WERI-Rb-1 (cell line): ENCODE measurements at regions not wholly inside any gene's neighbourhood (a gene's known extent, or its start where the extent isn't known, plus 50 kb on each side); places are given as distances from the start of the nearest gene placed in this dataset.

Experiments
- DNase-seq: peaks from one replicate; pipeline ENCODE4 v3.0.0-alpha.2; 2020
- H3K27ac ChIP-seq: fragments of 250-450 bp; sonication (Bioruptor Pico); 2 replicates; pipeline ENCODE4 v1.5.1; 2020; ENCODE audit warnings: mild to moderate bottlenecking, moderate library complexity
- H3K27me3 ChIP-seq: fragments of 250-450 bp; sonication (Bioruptor Pico); 2 replicates; pipeline ENCODE4 v1.5.1; 2021; ENCODE audit warnings: mild to moderate bottlenecking, low read depth, moderate library complexity; ENCODE audit not compliant: insufficient read depth, severe bottlenecking
- H3K36me3 ChIP-seq: fragments of 250-450 bp; sonication (Bioruptor Pico); 2 replicates; pipeline ENCODE4 v1.5.1; 2020; ENCODE audit warnings: mild to moderate bottlenecking, moderate library complexity
- H3K4me3 ChIP-seq: 2 replicates; pipeline ENCODE4 v1.5.1; 2011; ENCODE audit warnings: low read depth, mild to moderate bottlenecking, control low read depth, low read length
- H3K9me3 ChIP-seq: fragments of 250-450 bp; sonication (Bioruptor Pico); 2 replicates; pipeline ENCODE4 v1.5.1; 2021; ENCODE audit warnings: mild to moderate bottlenecking, moderate library complexity; ENCODE audit not compliant: severe bottlenecking
- CTCF ChIP-seq: IDR thresholded peaks from 2 replicates; pipeline ENCODE4 v1.5.1; 2011; ENCODE audit warnings: low read depth, mild to moderate bottlenecking, control low read depth, inconsistent platforms, low read length

DNA sequence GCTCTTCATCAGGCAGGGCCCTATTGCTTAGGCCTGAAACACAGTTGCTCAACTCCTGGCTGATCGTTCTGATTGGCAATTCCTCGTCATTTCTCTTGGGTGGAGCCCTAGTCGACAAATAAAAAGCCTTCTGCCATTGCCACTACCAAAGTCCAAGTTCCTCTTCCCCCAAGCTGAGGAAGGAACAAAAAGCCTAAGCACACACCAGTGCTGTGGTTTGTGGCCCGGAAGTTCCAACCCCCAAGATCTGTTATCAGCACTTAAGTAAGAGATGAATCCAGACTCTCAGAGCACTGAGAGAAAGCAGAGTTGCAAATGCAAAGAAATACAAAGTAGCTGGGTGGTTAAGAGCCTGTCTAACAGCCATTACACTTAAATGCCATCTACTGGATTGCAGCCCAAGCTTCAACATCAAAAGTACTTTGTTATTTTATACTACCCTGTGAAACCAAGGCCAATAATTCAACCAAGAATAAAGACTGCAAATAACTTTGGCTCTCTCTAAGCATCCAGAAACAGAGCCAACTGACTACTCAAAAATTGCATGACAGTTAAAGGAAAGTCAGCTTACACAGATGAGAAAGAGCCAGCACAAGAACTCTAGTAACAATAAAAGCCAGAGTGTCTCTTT is 1024.0 kb downstream of the GRIK2 start:
- no peak for TF ChIP-seq CTCF
- no peaks in the 10 kb centered on the region for H3K9me3 ChIP-seq
- no peaks in the 10 kb centered on the region for H3K36me3 ChIP-seq
- no peaks in the 10 kb centered on the region for H3K27me3 ChIP-seq
- no peak overlapping the region for H3K27ac ChIP-seq
- DNase-seq = no peak
- H3K4me3 ChIP-seq = no peak overlapping the region

DNA sequence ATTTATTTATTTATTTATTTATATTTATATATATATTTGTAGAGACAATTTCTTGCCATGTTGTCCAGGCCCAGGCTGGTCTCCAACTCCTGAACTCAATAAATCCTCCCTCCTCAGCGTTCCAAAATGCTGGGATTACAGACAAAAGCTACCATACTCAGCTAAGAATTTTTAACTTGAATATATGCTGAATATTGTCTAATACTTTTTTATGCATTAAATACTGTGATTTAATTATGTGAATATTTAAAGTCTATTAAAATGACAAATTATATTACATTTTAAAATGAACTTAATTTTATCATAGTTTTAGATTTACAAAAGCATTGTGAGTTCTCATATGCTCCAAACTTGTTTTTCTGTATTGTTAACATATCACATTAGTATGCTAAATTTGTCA is 1022.4 kb downstream of the GRIK2 start:
- Histone ChIP-seq H3K4me3 (no peak overlapping the region), H3K36me3 (no peaks in the 10 kb centered on the region), H3K27me3 (no peaks in the 10 kb centered on the region), H3K27ac (no peak overlapping the region), H3K9me3 (no peaks in the 10 kb centered on the region)
- no peak for TF ChIP-seq CTCF
- DNase-seq = no peak

GRCh38 chr6:102411796-102412195 is 1018.3 kb downstream of the GRIK2 start:
- H3K27ac ChIP-seq = no peak overlapping the region
- no peak for DNase-seq
- no peaks in the 10 kb centered on the region for H3K9me3 ChIP-seq
- H3K4me3 ChIP-seq = no peak overlapping the region
- H3K36me3 ChIP-seq = no peaks in the 10 kb centered on the region
- H3K27me3 ChIP-seq = no peaks in the 10 kb centered on the region
- no peak for TF ChIP-seq CTCF

GRCh38 chr6:102407886-102408741 is 1014.6 kb downstream of the GRIK2 start:
- TF ChIP-seq CTCF = no peak
- no peaks in the 10 kb centered on the region for H3K36me3 ChIP-seq

GRCh38 chr6:102405860-102406259 is 1012.4 kb downstream of the GRIK2 start:
- Histone ChIP-seq H3K36me3 (no peaks in the 10 kb centered on the region), H3K27me3 (no peaks in the 10 kb centered on the region), H3K27ac (no peak overlapping the region), H3K4me3 (no peak overlapping the region), H3K9me3 (no peaks in the 10 kb centered on the region)
- no peak for TF ChIP-seq CTCF
- DNase-seq = no peak

More at GRCh38 chr6:102407886-102408741, 1014.6 kb downstream of the GRIK2 start:
- Histone ChIP-seq H3K9me3 (no peaks in the 10 kb centered on the region), H3K27me3 (no peaks in the 10 kb centered on the region), H3K27ac (no peak overlapping the region), H3K4me3 (no peak overlapping the region)
- no peak for DNase-seq
